Choroid plexus epithelial cell (primary cell): ENCODE measurements at regions not wholly inside any gene's neighbourhood (a gene's known extent, or its start where the extent isn't known, plus 50 kb on each side); places are given as distances from the start of the nearest gene placed in this dataset.

Experiments
- DNase-seq: peaks from one replicate; pipeline ENCODE4 v3.0.0-alpha.2; 2010; ENCODE audit warnings: low read depth
- H3K4me3 ChIP-seq: 2 replicates; pipeline ENCODE4 v1.5.1; 2011; ENCODE audit warnings: low read depth, mild to moderate bottlenecking, control low read depth, low read length, moderate library complexity
- CTCF ChIP-seq: conservative IDR thresholded peaks from 2 replicates; pipeline ENCODE4 v1.5.1; 2011; ENCODE audit warnings: low read depth, mild to moderate bottlenecking, control low read depth, inconsistent platforms, low read length, moderate library complexity

- H3K4me3 ChIP-seq, result no peak overlapping the region
- no peak for DNase-seq
- no peak for TF ChIP-seq CTCF
These were observed 128.6 kb upstream of the SEMA3E start for GRCh38 chr7:83777406-83778072.

- DNase-seq, result no peak
- TF ChIP-seq CTCF, result no peak
- H3K4me3 ChIP-seq, result no peak overlapping the region
These were observed 120.5 kb upstream of the SEMA3E start for GRCh38 chr7:83769407-83769806.

- DNase-seq, result peak; percentile 23
- no peak overlapping the region for H3K4me3 ChIP-seq
- no peak for TF ChIP-seq CTCF
These were observed 102.3 kb upstream of the SEMA3E start for GRCh38 chr7:83751217-83751616.

GRCh38 chr7:83749495-83749894 is 100.6 kb upstream of the SEMA3E start:
- H3K4me3 ChIP-seq, result no peak overlapping the region
- DNase-seq, result no peak
- no peak for TF ChIP-seq CTCF

GRCh38 chr7:83739527-83739926 is 90.6 kb upstream of the SEMA3E start:
- DNase-seq, result no peak
- H3K4me3 ChIP-seq, result no peak overlapping the region
- TF ChIP-seq CTCF, result no peak

- H3K4me3 ChIP-seq, result no peak overlapping the region
- no peak for TF ChIP-seq CTCF
- no peak for DNase-seq
These were observed 89.4 kb upstream of the SEMA3E start for GRCh38 chr7:83738291-83738835.

GRCh38 chr7:83732305-83732704 is 83.4 kb upstream of the SEMA3E start:
- no peak for TF ChIP-seq CTCF
- DNase-seq, result peak; percentile 30
- no peak overlapping the region for H3K4me3 ChIP-seq
